NCI-H345 (cell line): ENCODE measurements at regions not wholly inside any gene's neighbourhood (a gene's known extent, or its start where the extent isn't known, plus 50 kb on each side); places are given as distances from the start of the nearest gene placed in this dataset.
"Not testable (repeated sequence)": the region's sequence is repeated elsewhere in the genome, so short reads cannot be mapped to it uniquely, and the experiment has no call there.

Experiments used
- DNase-seq: peaks from one replicate; lab custom pipeline; 2025; lab: John Stamatoyannopoulos, UW

- DNase-seq, result no peak
Observed at GRCh38 chr3:197368330-197368729, 69.9 kb upstream of the DLG1 start.

GRCh38 chr3:197367081-197367780 lies 68.8 kb upstream of the DLG1 start:
- peak; percentile 98 for DNase-seq

- DNase-seq, result peak; percentile 20
Observed at GRCh38 chr3:197366301-197367044, 68.1 kb upstream of the DLG1 start.

- no peak for DNase-seq
Observed at GRCh38 chr3:197365586-197365985, 67.2 kb upstream of the DLG1 start.

- peak; percentile 80 for DNase-seq
Observed at GRCh38 chr3:197364410-197365071, 66.1 kb upstream of the DLG1 start.

GRCh38 chr3:197363553-197364409 lies 65.4 kb upstream of the DLG1 start:
- no peak for DNase-seq

GRCh38 chr3:197362081-197362480 lies 63.7 kb upstream of the DLG1 start:
- no peak for DNase-seq

- DNase-seq, result not testable (repeated sequence)
Observed at GRCh38 chr3:197360095-197360494, 61.7 kb upstream of the DLG1 start.

- DNase-seq, result not testable (repeated sequence)
Observed at GRCh38 chr3:197359476-197359875, 61.1 kb upstream of the DLG1 start.

- no peak for DNase-seq
Observed at GRCh38 chr3:197356741-197357140, 58.3 kb upstream of the DLG1 start.

- no peak for DNase-seq
Observed at GRCh38 chr3:197356275-197356674, 57.9 kb upstream of the DLG1 start.

GRCh38 chr3:197355713-197356112 lies 57.3 kb upstream of the DLG1 start:
- DNase-seq, result no peak

- peak; percentile 31 for DNase-seq
Observed at GRCh38 chr3:197354568-197355001, 56.2 kb upstream of the DLG1 start.

GRCh38 chr3:197353867-197354567 lies 55.6 kb upstream of the DLG1 start:
- DNase-seq, result no peak

- no peak for DNase-seq
Observed at GRCh38 chr3:197353001-197353866, 54.8 kb upstream of the DLG1 start.

GRCh38 chr3:197352382-197352781 lies 54.0 kb upstream of the DLG1 start:
- DNase-seq, result no peak

GRCh38 chr3:197350446-197350845 lies 52.0 kb upstream of the DLG1 start:
- DNase-seq, result no peak

- no peak for DNase-seq
Observed at GRCh38 chr3:197349368-197349767, 51.0 kb upstream of the DLG1 start.
